ENCODE measurements at regions not wholly inside any gene's neighbourhood (a gene's known extent, or its start where the extent isn't known, plus 50 kb on each side); places are given as distances from the start of the nearest gene placed in this dataset.

DNA sequence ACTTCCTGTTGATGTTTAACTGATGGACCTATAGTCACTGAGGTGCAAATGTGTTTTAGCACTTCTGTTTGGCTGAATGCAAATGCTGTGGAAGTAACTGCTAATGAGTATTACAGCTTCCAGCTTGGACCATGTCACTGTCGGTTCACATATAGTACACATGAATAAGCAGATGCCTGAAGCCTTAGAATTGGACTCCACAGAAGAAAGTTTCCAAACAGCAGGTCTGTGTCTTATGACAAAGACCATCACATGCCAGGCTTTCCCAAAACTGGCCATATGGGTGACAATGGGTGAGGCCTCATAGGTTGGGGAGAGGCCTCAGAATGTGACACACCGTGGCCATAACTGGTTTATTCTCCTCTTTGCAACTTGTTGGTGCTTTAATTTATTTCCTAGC lies 241.8 kb downstream of the WNT5A start:
- DNase-seq (ENCODE audit: low read depth in 3 of 3, low spot score in 2 of 3) = no peak

GRCh38 chr3:55244247-55244646 lies 242.9 kb downstream of the WNT5A start:
- no peak for DNase-seq (ENCODE audit: low read depth in 3 of 3, low spot score in 2 of 3)

DNA sequence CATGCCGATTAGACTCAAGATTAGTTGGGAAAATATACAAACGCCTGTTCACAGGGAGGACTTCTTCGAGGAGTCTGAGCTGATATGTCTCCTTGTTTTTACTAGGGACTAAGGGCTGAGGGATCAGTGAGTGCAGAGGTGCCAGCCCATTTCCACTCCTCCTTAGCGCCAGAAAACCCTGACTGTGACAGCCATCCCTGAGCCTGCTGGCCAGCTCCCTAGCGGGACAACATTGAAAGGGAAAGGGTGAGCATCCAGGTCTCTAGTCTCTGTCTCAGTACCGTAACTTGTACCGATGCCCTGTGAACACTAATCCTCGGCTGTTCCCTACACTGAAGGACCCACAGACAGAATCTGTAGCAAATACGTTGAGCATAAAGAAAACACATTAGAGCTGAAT lies 243.4 kb downstream of the WNT5A start:
- no peak for DNase-seq (ENCODE audit: low read depth in 3 of 3, low spot score in 2 of 3)

GRCh38 chr3:55242921-55243320 lies 244.2 kb downstream of the WNT5A start:
- DNase-seq (ENCODE audit: low read depth in 3 of 3, low spot score in 2 of 3) = no peak

DNA sequence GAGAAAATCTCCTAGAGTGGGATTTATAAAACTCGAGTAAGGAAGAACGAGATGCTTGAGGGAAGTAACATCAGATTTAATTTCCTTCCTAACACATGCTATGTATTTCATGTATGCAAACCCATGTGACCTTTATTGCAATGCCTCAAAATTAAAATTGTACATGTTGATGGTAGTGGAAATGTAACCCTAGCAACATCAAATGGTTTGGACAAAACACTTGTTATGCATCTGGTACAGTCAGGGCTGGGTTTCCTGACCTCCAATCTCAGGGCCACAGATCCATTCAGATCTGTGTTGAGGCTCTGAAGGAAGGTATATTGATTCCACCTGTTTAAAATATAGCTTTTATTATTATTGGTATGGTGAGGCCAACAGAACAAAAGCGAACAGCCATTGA lies 246.0 kb downstream of the WNT5A start:
- DNase-seq (ENCODE audit: low read depth in 3 of 3, low spot score in 2 of 3) = no peak

DNA sequence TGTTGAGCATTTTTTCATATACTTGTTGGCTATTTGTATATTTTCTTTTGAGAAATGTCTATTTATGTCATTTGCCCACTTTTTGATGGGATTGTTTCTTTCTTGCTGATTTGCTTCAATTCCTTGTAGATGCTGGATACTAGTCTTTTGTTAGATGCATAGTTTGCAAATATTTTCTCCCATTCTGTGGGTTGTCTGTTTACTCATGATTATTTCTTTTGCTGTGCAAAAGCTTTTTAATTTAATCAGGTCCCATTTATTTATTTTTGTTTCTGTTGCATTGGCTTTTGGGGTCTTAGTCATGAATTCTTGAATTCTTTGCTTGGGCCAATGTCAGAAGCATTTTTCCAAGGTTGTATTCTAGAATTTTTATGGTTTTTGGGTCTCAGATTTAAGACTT lies 251.7 kb downstream of the WNT5A start:
- no peak for DNase-seq (ENCODE audit: low read depth in 3 of 3, low spot score in 2 of 3)

DNA sequence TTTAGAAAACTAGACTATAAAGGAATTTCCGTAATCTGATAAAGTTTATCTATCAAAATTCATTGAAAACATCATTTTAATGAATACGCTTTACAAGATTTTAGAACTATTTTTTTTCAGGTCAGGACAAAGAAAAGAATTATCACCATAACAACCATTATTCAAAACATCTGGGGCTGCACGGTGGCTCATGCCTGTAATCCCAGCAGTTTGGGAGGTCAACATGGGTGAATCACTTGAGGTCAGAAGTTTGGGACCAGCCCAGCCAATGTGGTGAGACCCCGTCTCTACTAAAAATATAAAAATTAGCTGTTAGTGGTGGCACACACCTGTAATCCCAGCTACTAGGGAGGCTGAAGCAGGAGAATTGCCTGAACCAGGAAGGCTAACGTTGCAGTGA lies 260.4 kb downstream of the WNT5A start:
- no peak for DNase-seq (ENCODE audit: low read depth in 3 of 3, low spot score in 2 of 3)

GRCh38 chr3:55218577-55218976 lies 268.5 kb downstream of the WNT5A start:
- DNase-seq (ENCODE audit: low read depth in 3 of 3, low spot score in 2 of 3) = no peak

GRCh38 chr3:55207744-55208143 lies 279.4 kb downstream of the WNT5A start:
- no peak for DNase-seq (ENCODE audit: low read depth in 3 of 3, low spot score in 2 of 3)

DNA sequence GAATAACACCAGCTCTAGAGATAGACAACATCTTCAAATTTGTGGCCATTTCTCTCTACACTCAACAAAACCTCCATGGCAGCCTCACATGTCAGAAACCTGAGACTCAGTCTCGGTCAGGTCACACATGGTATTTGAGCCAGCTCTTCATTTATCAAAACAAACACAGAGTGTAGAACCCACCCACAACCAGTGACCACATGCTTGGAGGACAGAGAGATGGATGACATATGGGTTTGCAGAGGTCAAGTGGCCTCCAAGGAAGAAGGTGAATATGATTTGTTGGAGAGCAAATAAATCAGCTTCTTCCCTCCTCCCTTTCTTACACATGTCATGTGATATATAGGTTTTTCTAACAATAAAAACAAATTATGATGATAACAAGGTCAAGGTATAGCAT lies 278.1 kb upstream of the LRTM1 start:
- no peak for DNase-seq (ENCODE audit: low read depth in 3 of 3, low spot score in 2 of 3)

DNA sequence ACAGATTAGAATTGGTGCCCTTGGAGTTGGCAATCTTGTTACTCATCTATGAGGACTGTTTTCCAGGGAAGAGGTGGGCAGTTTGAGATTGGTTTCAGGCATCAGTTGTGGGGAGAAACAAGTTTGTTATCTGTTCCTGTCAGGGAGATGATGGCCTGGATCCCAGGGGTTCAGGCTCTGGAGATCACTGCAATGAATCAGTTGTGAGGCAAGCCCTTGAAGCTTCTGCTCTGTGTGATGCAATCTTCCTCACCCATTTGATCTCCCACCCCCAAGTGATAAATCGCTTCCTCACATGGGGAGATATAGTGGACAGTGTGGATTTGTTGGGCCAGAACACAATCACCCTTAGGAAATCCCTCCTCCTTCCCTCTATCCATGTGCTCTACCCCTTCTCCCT lies 276.6 kb upstream of the LRTM1 start:
- no peak for DNase-seq (ENCODE audit: low read depth in 3 of 3, low spot score in 2 of 3)

GRCh38 chr3:55203546-55203945 lies 275.7 kb upstream of the LRTM1 start:
- no peak for DNase-seq (ENCODE audit: low read depth in 3 of 3, low spot score in 2 of 3)

GRCh38 chr3:55203006-55203405 lies 275.1 kb upstream of the LRTM1 start:
- DNase-seq (ENCODE audit: low read depth in 3 of 3, low spot score in 2 of 3) = no peak

DNA sequence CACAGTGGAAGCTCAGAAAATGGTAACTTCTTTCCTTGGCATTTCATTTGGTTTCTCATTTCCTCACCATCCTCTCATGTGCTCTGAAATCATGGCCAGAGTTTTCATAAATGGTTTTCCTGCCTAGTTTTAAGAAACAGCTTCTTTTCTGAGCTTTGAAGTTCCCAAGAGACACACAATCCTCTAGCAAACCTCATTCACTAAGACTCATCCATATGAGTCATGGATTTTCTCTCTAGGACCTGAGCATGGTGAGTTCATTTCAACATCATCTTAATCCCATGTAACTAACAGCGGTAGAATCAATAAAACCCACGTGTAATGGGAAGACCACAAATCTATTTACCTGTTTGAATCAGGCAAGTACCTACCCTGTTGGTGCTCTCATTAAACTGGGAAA lies 274.5 kb upstream of the LRTM1 start:
- no peak for DNase-seq (ENCODE audit: low read depth in 3 of 3, low spot score in 2 of 3)

- DNase-seq (ENCODE audit: low read depth in 3 of 3, low spot score in 2 of 3) = no peak
These were observed 273.9 kb upstream of the LRTM1 start for GRCh38 chr3:55201779-55202178.

DNA sequence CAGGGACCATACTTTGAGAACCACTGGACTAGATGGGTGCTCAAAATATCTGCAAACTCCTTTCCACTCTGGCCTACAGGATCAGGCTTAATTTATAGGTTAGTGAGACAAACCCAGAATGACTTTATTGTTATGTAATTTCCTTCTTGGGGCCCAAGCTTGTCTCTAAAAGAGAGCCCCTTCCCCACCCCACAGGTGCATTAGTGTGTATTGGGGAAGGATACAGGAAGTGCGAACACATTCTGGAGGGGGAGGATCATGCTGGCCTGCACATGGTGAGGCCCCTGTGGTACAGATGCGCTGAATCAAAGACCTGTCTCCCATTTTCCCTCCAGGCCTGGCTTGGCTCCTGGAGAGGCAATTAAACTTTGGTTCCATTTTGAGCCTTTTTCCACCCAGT lies 273.0 kb upstream of the LRTM1 start:
- no peak for DNase-seq (ENCODE audit: low read depth in 3 of 3, low spot score in 2 of 3)

- DNase-seq (ENCODE audit: low read depth in 3 of 3, low spot score in 2 of 3) = no peak
These were observed 270.7 kb upstream of the LRTM1 start for GRCh38 chr3:55198554-55198953.

DNA sequence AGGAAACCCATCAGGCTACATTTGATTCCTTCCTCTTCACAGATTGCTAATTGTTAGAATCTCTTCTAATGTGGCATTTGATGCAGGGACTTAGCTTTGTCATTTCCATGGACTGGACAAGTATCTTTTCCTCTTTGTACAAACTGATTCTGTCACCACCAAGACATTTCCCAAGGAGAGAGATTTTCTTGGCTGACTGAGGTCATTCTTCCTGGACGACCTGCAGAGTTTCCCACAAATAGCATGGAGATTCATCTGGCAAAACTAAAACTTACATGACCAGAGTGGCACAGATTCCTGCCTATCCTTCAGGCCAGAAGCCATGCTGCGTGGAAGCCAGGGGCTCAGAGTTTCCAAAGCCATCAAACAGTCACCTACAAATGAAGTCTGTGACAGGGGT lies 269.2 kb upstream of the LRTM1 start:
- DNase-seq (ENCODE audit: low read depth in 3 of 3, low spot score in 2 of 3) = no peak

DNA sequence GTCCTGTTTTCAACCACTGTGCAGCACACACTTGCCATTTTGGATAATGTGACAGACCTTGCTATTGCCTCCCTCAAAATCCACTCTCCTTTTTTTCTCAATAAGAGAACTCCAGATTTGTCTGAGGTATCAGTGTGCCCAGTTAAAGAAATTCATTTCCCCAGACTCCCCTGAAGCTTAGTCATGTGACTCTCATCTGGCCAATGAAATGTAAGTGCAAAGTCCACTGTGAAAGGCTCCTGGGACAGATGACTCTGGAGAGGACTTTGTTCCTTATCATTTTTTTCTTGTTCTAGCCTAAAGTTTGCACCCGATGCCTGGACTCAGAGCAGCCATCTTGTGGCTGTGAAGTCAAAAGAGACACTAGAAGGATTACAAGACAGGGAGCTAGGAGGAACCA lies 268.6 kb upstream of the LRTM1 start:
- DNase-seq (ENCODE audit: low read depth in 3 of 3, low spot score in 2 of 3) = no peak

GRCh38 chr3:55194376-55194775 lies 266.5 kb upstream of the LRTM1 start:
- no peak for DNase-seq (ENCODE audit: low read depth in 3 of 3, low spot score in 2 of 3)

DNA sequence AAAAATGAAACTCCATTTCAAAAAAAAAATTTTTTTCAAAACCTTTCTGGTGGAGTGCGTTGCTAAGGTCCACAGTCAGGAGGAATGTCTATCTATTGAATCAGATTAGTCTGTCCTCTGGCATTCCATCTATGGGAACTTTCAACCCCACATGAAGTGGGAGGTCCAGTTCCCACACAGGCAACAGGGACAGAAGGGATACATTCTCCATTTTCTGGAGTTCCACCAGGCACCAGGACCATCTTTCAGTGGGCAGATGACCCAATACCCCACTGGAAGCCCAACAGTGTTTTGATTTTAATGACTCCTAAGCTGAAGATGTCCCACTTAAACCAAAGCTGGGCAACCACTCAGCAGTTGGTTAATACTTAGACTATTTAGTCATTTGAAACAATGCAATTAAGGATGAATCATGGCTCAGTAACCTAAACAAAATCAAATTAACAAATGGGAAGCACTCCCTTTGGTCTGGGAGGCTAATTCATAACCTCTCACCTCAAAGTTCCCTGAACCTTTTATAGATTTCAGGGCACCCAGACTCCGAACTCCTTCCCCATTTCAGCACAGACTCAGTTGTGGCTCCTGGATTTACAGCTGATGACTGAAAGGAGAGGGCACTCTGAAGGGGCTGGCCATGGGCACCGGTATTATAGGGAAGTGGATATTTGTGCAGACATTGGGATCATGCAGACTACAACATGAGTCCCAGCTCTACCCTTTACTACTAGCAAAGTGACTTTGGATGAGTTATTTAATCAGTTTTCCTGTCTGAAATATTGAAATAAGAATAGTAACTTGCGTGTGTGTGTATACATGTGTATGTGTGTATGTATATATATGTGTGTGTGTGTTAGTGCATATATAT lies 264.3 kb upstream of the LRTM1 start:
- no peak for DNase-seq (ENCODE audit: low read depth in 3 of 3, low spot score in 2 of 3)

- no peak for DNase-seq (ENCODE audit: low read depth in 3 of 3, low spot score in 2 of 3)
These were observed 262.5 kb upstream of the LRTM1 start for GRCh38 chr3:55190331-55190730.

DNA sequence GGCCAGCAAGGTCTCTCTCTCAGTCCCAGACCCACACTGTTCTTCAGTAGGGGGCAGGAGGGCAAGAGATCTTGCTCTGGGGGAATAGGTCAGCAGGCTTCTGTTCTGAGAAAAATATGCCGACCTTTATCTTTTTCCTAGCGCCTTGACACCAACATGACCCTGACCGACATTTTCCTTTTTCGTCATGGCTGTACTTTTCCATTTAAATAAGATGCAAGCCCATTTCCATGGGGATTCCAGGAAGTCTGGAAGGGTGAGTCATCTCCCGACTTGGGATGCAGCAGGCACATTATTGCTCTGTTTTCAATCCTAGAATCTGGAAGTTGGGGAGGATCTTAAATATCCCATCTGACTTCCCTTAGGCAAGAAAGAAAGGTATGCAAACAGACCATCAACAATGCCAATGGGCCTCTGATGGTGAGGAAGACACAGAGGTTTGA lies 261.5 kb upstream of the LRTM1 start:
- no peak for DNase-seq (ENCODE audit: low read depth in 3 of 3, low spot score in 2 of 3)

All from right renal cortex interstitium (tissue), 3 donors.